Heart left ventricle (tissue), 13 donors: ENCODE measurements at regions not wholly inside any gene's neighbourhood (a gene's known extent, or its start where the extent isn't known, plus 50 kb on each side); places are given as distances from the start of the nearest gene placed in this dataset.

Experiments used
- CTCF ChIP-seq, 12 donors: fragments of 200-600 bp; sonication (generic) in 4 of 12; IDR thresholded peaks; one replicate each; pipeline versions ENCODE4 v1.5.0 to v1.8.0; 2018 to 2022; ENCODE audit warnings: antibody characterized with exemption in 12 of 12, mild to moderate bottlenecking in 5 of 12
- POLR2A ChIP-seq, 2 donors: fragments of 450-650 bp; IDR thresholded peaks; one replicate each; pipeline ENCODE4 v1.6.1; 2017; ENCODE audit warnings: antibody characterized with exemption in 2 of 2, mild to moderate bottlenecking in 2 of 2, moderate library complexity in 2 of 2
- donor health status: ischemic (EF 13 %, LVEDD 7.1; RV severe dilation, severe dysfunction).
- donor health status: DM: no; HTN: yes; CAD: no.
- donor health status: DM: no; HTN: no; CAD: no.
- donor health status: ischemic (EF 25% LVEDD 6.9; RV normal size, moderate dysfunction).
- donor health status: ischemic (EF 25% LVEDD 5.7; RV mildly dilated, moderate dysfunction).
- donor health status: ischemic (EF 35%, LVEDD 5.7; RV mildly dilated, moderate dysfunction).
- donor health status: nonischemic (EF 11% LVEDD 7.7; RV severe dilation, severe dysfunction).
- donor health status: DM: yes; HTN: yes; CAD: no.
- donor health status: PGD.
- donor health status: ischemic (EF 29% LVEDD 5.4; RV normal size, mild dysfunction).
- donor health status: nonischemic (EF 23%, LVEDD 6.1; RV moderate dilation, normal function).

GRCh38 chr14:65294816-65295215 is 117.7 kb upstream of the FUT8 start:
- TF ChIP-seq POLR2A (IDR thresholded peaks at IDR 0.05) (no peak), CTCF (IDR thresholded peaks at IDR 0.05) (no peak)
